ENCODE measurements at regions not wholly inside any gene's neighbourhood (a gene's known extent, or its start where the extent isn't known, plus 50 kb on each side); places are given as distances from the start of the nearest gene placed in this dataset.

DNA sequence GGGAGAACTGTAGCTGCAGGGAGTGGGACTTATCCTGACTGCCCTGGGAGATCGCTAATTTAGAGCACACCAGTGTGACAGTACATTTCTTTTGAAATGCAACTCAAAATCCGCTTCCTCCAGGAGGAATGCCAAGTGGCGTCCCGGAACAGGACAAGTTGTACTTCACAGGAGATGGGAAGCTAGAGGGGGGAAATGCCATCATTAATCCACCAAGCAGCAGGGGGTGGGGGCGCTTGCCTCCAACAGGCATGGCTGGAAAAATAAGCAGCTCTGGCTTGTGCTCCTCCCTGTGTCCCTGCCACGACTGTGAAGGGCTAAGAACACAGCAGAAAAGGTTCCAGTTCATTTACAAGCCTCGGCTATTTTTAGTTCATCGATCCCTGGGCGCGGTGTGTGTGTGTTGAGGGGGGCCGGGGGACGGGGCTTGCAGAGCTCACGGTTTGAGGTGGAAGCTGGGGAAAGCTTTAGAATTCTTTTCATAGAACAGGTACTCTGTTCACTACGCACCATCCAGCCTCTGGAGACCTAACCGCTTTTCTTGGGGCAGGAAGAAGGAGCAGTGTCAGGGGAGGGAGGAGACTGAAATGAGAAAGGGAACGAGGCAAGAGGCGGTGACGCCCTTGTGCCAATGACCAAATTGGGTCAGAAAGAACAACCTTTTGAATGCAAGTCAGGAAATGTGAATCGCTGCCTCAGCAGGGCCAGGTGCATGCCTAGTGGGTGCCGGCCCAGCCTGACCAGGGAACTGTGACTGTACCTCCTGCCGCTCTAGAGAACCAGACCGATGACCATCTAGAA lies 51.8 kb upstream of the DGKG start:
- TF ChIP-seq, protein P1, sequence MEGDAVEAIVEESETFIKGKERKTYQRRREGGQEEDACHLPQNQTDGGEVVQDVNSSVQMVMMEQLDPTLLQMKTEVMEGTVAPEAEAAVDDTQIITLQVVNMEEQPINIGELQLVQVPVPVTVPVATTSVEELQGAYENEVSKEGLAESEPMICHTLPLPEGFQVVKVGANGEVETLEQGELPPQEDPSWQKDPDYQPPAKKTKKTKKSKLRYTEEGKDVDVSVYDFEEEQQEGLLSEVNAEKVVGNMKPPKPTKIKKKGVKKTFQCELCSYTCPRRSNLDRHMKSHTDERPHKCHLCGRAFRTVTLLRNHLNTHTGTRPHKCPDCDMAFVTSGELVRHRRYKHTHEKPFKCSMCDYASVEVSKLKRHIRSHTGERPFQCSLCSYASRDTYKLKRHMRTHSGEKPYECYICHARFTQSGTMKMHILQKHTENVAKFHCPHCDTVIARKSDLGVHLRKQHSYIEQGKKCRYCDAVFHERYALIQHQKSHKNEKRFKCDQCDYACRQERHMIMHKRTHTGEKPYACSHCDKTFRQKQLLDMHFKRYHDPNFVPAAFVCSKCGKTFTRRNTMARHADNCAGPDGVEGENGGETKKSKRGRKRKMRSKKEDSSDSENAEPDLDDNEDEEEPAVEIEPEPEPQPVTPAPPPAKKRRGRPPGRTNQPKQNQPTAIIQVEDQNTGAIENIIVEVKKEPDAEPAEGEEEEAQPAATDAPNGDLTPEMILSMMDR (IDR thresholded peaks at IDR 0.05), result no peak
- TF ChIP-seq POLR2A (IDR thresholded peaks at IDR 0.05), result no peak
- TF ChIP-seq POLR2AphosphoS5 (IDR thresholded peaks at IDR 0.05; ENCODE audit: insufficient read depth in 1 of 2, low read depth in 1 of 2), result peak in 1 of 2 donors; percentile 38
